A673 (cell line): ENCODE measurements at regions not wholly inside any gene's neighbourhood (a gene's known extent, or its start where the extent isn't known, plus 50 kb on each side); places are given as distances from the start of the nearest gene placed in this dataset.
"Not testable (repeated sequence)": the region's sequence is repeated elsewhere in the genome, so short reads cannot be mapped to it uniquely, and the experiment has no call there.

Experiments
- BruUV-seq: library from RNA; stranded (reverse); fragments of 400-500 nt; replicated peaks from 2 replicates; lab custom pipeline; 2021; lab: Mats Ljungman, UMichigan
- CTCF ChIA-PET: fragments of 300-600 bp; sonication (Branson Sonifier 250); formaldehyde crosslinking; loops from one replicate; lab custom pipeline; 2022; ENCODE audit warnings: antibody characterized with exemption; lab: Charles Lee
- POLR2A ChIA-PET: fragments of 300-600 bp; sonication (Branson Sonifier 250); formaldehyde crosslinking; loops from one replicate; lab custom pipeline; 2022; ENCODE audit warnings: antibody characterized with exemption; ENCODE audit not compliant: low non-redundant PET; lab: Charles Lee
- DNase-seq: peaks from one replicate; pipeline ENCODE4 v3.0.0-alpha.2; 2015; ENCODE audit warnings: low spot score
- H3K27ac ChIP-seq: fragments of 200-600 bp; sonication (generic); 2 replicates; pipeline ENCODE4 v1.5.1; 2016; ENCODE audit warnings: mixed run types, low read depth, mild to moderate bottlenecking, mixed read lengths, antibody characterized with exemption, low read length; ENCODE audit not compliant: poor library complexity, severe bottlenecking
- H3K27me3 ChIP-seq: fragments of 200-600 bp; sonication (generic); replicated peaks from 2 replicates; pipeline ENCODE4 v1.6.1; 2017; ENCODE audit warnings: mixed run types, low read depth, mild to moderate bottlenecking, mixed read lengths, antibody characterized with exemption, low read length; ENCODE audit not compliant: insufficient read depth, poor library complexity
- H3K36me3 ChIP-seq: fragments of 200-600 bp; sonication (generic); 2 replicates; pipeline ENCODE4 v1.6.1; 2016; ENCODE audit warnings: mixed run types, mild to moderate bottlenecking, mixed read lengths, antibody characterized with exemption, low read length; ENCODE audit not compliant: insufficient read depth, poor library complexity, severe bottlenecking
- H3K4me1 ChIP-seq: fragments of 200-600 bp; sonication (generic); 2 replicates; pipeline ENCODE4 v1.6.1; 2017; ENCODE audit warnings: mixed run types, mild to moderate bottlenecking, mixed read lengths, antibody characterized with exemption, low read length; ENCODE audit not compliant: insufficient read depth, poor library complexity, severe bottlenecking
- H3K4me3 ChIP-seq: fragments of 200-600 bp; sonication (generic); 2 replicates; pipeline ENCODE4 v1.5.1; 2016; ENCODE audit warnings: low read depth, mixed run types, mild to moderate bottlenecking, mixed read lengths, low read length; ENCODE audit not compliant: poor library complexity, severe bottlenecking
- H3K9me3 ChIP-seq: fragments of 200-600 bp; sonication (generic); 2 replicates; pipeline ENCODE4 v1.6.1; 2016; ENCODE audit warnings: mixed run types, low read depth, mild to moderate bottlenecking, mixed read lengths, antibody characterized with exemption, low read length; ENCODE audit not compliant: poor library complexity, severe bottlenecking
- EZH2 ChIP-seq: fragments of 200-600 bp; sonication (generic); IDR thresholded peaks from 2 replicates; pipeline ENCODE4 v1.6.1; 2017; ENCODE audit warnings: borderline replicate concordance, low read depth, mild to moderate bottlenecking, mixed read lengths, antibody characterized with exemption, low read length; ENCODE audit not compliant: poor library complexity, severe bottlenecking
- intact Hi-C: fragments of 100-400 bp; cut with micrococcal nuclease; formaldehyde crosslinking; loops from one replicate; pipeline ENCODE4 v1.10.0; 2022; ENCODE audit not compliant: unreplicated experiment
- TF ChIP-seq, protein P1 (sequence below): fragments of 300-800, 200-600 bp; sonication (generic); conservative IDR thresholded peaks from 2 replicates; pipeline ENCODE4 v1.5.1; 2017; ENCODE audit warnings: low read depth, mild to moderate bottlenecking, antibody characterized with exemption, low read length, moderate library complexity, mixed read lengths

DNA sequence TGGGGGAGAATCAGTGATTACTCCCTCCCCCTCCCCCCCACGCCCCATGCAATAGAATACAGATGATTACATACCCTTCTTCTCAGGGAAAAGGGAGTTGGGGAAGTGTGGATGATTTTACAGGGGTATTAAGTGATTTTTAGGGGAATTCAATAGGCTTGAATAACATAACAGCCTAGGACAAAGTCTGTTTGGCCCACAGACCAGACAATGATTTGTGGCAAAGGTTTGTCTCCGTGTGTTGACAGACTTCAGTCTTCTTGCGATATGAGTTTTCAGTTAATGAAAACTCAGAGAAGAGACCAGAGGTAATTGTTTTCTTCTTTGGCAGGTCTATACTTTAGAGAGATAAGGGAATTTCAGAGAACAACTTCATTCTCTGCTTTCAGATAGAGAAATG lies 95.3 kb downstream of the OR2B2 start:
- CTCF ChIA-PET, result no interaction called here
- intact Hi-C loops, result loop anchor here (10.0 kb wide), 1 partner anchor 1772 kb away; a partner anchor contains a TSS
- POLR2A ChIA-PET, result no interaction called here
- TF ChIP-seq EZH2, result no peak
- TF ChIP-seq, protein P1, sequence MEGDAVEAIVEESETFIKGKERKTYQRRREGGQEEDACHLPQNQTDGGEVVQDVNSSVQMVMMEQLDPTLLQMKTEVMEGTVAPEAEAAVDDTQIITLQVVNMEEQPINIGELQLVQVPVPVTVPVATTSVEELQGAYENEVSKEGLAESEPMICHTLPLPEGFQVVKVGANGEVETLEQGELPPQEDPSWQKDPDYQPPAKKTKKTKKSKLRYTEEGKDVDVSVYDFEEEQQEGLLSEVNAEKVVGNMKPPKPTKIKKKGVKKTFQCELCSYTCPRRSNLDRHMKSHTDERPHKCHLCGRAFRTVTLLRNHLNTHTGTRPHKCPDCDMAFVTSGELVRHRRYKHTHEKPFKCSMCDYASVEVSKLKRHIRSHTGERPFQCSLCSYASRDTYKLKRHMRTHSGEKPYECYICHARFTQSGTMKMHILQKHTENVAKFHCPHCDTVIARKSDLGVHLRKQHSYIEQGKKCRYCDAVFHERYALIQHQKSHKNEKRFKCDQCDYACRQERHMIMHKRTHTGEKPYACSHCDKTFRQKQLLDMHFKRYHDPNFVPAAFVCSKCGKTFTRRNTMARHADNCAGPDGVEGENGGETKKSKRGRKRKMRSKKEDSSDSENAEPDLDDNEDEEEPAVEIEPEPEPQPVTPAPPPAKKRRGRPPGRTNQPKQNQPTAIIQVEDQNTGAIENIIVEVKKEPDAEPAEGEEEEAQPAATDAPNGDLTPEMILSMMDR, result no peak
- no peaks in the 10 kb centered on the region for H3K9me3 ChIP-seq
- no TSS peak for BruUV-seq
- DNase-seq, result no peak
- no peaks in the 10 kb centered on the region for H3K36me3 ChIP-seq
- no peaks in the 10 kb centered on the region for H3K27me3 ChIP-seq
- H3K27ac ChIP-seq, result peak overlapping the region; percentile 79
- H3K4me3 ChIP-seq, result no peak overlapping the region
- peaks cover 6% of the 10 kb centered on the region for H3K4me1 ChIP-seq

GRCh38 chr6:27814665-27815424 lies 97.4 kb downstream of the OR2B2 start:
- Histone ChIP-seq H3K36me3 (no peaks in the 10 kb centered on the region), H3K9me3 (no peaks in the 10 kb centered on the region), H3K4me1 (peaks cover 14% of the 10 kb centered on the region), H3K27me3 (no peaks in the 10 kb centered on the region), H3K27ac (peak overlapping the region; percentile 79), H3K4me3 (peak overlapping the region; percentile 44)
- intact Hi-C loops, result loop anchor here (5.0 to 10.0 kb wide), 2 partner anchors 77 to 1770 kb away; a partner anchor contains a TSS
- no peak for TF ChIP-seq EZH2
- TF ChIP-seq, protein P1, result no peak
- TSS peak; percentile 95 for BruUV-seq
- POLR2A ChIA-PET, result interaction anchor here (0.6 to 1.4 kb wide), 8 partner anchors 51 to 1784 kb away, joined by 3 to 25 read pairs (median 8); a partner anchor contains a TSS
- peak; percentile 95 for DNase-seq
- CTCF ChIA-PET, result no interaction called here

- H3K27me3 ChIP-seq, CTCF ChIA-PET, H3K36me3 ChIP-seq, DNase-seq, H3K9me3 ChIP-seq: not testable (repeated sequence)
- H3K4me3 ChIP-seq, result peak overlapping the region; percentile 44
- intact Hi-C loops, result loop anchor here (5.0 to 10.0 kb wide), 2 partner anchors 78 to 1770 kb away; a partner anchor contains a TSS
- peaks cover 18% of the 10 kb centered on the region for H3K4me1 ChIP-seq
- H3K27ac ChIP-seq, result peak overlapping the region; percentile 79
- BruUV-seq, result TSS peak; percentile 97
- POLR2A ChIA-PET, result interaction anchor here (0.9 to 1.4 kb wide), 4 partner anchors 52 to 79 kb away, joined by 8 to 25 read pairs (median 10); a partner anchor contains a TSS
Observed at GRCh38 chr6:27814415-27814664, 97.9 kb downstream of the OR2B2 start.
